ENCODE measurements at regions not wholly inside any gene's neighbourhood (a gene's known extent, or its start where the extent isn't known, plus 50 kb on each side); places are given as distances from the start of the nearest gene placed in this dataset.

GRCh38 chr12:19681007-19681406 lies 241.7 kb downstream of the AEBP2 start:
- TF ChIP-seq, protein P1, sequence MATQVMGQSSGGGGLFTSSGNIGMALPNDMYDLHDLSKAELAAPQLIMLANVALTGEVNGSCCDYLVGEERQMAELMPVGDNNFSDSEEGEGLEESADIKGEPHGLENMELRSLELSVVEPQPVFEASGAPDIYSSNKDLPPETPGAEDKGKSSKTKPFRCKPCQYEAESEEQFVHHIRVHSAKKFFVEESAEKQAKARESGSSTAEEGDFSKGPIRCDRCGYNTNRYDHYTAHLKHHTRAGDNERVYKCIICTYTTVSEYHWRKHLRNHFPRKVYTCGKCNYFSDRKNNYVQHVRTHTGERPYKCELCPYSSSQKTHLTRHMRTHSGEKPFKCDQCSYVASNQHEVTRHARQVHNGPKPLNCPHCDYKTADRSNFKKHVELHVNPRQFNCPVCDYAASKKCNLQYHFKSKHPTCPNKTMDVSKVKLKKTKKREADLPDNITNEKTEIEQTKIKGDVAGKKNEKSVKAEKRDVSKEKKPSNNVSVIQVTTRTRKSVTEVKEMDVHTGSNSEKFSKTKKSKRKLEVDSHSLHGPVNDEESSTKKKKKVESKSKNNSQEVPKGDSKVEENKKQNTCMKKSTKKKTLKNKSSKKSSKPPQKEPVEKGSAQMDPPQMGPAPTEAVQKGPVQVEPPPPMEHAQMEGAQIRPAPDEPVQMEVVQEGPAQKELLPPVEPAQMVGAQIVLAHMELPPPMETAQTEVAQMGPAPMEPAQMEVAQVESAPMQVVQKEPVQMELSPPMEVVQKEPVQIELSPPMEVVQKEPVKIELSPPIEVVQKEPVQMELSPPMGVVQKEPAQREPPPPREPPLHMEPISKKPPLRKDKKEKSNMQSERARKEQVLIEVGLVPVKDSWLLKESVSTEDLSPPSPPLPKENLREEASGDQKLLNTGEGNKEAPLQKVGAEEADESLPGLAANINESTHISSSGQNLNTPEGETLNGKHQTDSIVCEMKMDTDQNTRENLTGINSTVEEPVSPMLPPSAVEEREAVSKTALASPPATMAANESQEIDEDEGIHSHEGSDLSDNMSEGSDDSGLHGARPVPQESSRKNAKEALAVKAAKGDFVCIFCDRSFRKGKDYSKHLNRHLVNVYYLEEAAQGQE (IDR thresholded peaks at IDR 0.05; ENCODE audit: low read depth), result no peak
- TF ChIP-seq ZBTB7A (IDR thresholded peaks at IDR 0.05; ENCODE audit: low read depth), result no peak
- no peak for TF ChIP-seq TEAD4 (IDR thresholded peaks at IDR 0.05)
- no peak for TF ChIP-seq TCF12 (IDR thresholded peaks at IDR 0.05; ENCODE audit: low read depth)
- no peak for TF ChIP-seq FOXM1 (IDR thresholded peaks at IDR 0.05; ENCODE audit: borderline replicate concordance, low read depth)
- TF ChIP-seq EGR1 (IDR thresholded peaks at IDR 0.05), result no peak
- no peak for TF ChIP-seq MAX (IDR thresholded peaks at IDR 0.05)
- TF ChIP-seq CREB1 (IDR thresholded peaks at IDR 0.05; ENCODE audit: low read depth), result no peak
- TF ChIP-seq RAD21 (IDR thresholded peaks at IDR 0.05; ENCODE audit: low read depth), result no peak
- no peak for TF ChIP-seq YY1 (IDR thresholded peaks at IDR 0.05; ENCODE audit: low read depth)
- TF ChIP-seq NFIC (IDR thresholded peaks at IDR 0.05), result no peak; the same call in 1 of the 2 replicates
- TF ChIP-seq, protein P2, sequence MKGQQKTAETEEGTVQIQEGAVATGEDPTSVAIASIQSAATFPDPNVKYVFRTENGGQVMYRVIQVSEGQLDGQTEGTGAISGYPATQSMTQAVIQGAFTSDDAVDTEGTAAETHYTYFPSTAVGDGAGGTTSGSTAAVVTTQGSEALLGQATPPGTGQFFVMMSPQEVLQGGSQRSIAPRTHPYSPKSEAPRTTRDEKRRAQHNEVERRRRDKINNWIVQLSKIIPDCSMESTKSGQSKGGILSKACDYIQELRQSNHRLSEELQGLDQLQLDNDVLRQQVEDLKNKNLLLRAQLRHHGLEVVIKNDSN (IDR thresholded peaks at IDR 0.05), result no peak
- no peak for TF ChIP-seq EP300 (IDR thresholded peaks at IDR 0.05; ENCODE audit: borderline replicate concordance)
- no peak for TF ChIP-seq CEBPB (IDR thresholded peaks at IDR 0.05)
- TF ChIP-seq TAF1 (IDR thresholded peaks at IDR 0.05; ENCODE audit: low read depth), result no peak

DNA sequence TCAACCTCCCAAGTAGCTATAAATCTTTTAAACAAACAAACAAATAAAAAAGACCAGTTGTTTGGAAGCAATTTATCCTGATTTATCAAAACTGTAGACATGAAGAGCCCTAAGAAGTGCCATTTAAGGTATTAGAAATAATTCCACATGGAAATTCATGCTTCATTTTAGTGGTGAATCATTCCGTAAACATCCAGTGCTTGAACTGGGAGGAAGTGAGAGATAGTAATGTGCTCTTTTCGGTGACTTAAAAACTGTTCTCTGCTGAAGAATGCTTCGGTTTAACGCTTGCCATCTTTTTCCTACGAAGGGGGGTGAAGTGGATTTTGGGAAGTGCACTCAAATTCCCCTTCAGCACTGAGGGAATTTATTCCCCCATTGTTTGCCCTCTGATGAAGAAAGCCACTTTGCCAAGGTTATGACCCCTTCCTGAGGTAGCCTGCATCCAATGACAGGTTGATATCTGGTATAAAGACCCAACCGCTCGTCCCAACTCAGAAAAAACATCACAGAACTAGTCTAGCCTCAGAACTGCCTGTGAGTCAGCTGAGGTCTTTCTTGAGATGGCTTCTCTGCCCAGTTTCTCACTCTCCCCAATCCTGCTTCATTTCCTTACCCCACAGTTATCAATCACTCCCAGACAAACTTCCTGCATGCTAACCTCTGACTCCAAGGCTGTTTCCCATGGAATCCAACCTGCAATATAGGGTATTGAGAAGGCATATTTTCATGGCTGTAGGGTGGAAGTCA lies 244.1 kb downstream of the AEBP2 start:
- TF ChIP-seq NFIC (IDR thresholded peaks at IDR 0.05) (no peak), YY1 (IDR thresholded peaks at IDR 0.05; ENCODE audit: low read depth) (no peak), MAX (IDR thresholded peaks at IDR 0.05) (no peak), TAF1 (IDR thresholded peaks at IDR 0.05; ENCODE audit: low read depth) (no peak), ZBTB7A (IDR thresholded peaks at IDR 0.05; ENCODE audit: low read depth) (no peak), CREB1 (IDR thresholded peaks at IDR 0.05; ENCODE audit: low read depth) (no peak)
- TF ChIP-seq, protein P2 (IDR thresholded peaks at IDR 0.05), result no peak

DNA sequence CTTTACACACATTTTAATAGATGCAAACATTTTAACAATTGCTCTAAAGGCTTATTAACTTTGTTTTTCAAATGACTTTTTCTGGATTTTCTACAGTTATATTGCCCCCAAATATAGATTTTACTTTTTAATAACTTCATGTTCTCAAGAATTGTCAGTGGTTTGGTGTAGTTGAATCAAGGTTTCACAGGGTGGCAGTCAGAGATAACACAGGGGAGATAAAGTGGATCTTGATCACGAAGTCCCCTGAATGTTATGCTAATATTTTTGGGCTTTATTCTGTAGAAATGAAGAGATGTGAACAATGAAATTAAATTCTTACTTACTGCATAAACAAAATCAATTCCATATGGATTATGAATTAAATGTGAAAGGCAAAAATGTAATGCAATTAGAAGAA lies 248.1 kb downstream of the AEBP2 start:
- TF ChIP-seq RAD21 (IDR thresholded peaks at IDR 0.05; ENCODE audit: low read depth), result peak; percentile 11; the same call in 1 of the 2 replicates
- no peak for TF ChIP-seq EGR1 (IDR thresholded peaks at IDR 0.05)
- TF ChIP-seq MAX (IDR thresholded peaks at IDR 0.05), result no peak

GRCh38 chr12:19688532-19688931 lies 249.2 kb downstream of the AEBP2 start:
- TF ChIP-seq MAX (IDR thresholded peaks at IDR 0.05), result no peak
- TF ChIP-seq NFIC (IDR thresholded peaks at IDR 0.05), result peak; percentile 56; the same call in 1 of the 2 replicates

DNA sequence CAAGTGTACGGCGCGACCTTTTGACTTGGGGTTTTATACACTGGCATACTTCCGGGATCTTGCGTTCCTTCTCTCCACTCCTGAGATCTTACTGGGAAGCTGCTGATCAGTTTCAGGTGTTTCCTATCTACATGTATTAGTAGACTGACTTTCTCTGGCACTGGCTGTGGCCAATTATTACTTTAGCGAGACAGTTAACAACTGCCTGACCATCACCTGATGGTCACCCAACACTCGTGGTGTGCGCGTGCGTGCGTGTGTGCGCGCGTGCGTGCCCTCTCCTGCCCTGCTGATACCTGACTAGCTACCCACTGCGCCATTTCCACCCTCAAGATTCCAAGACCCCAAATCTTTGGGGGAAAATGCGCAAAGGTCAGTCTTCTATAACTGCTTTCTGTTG lies 249.9 kb downstream of the AEBP2 start:
- TF ChIP-seq TCF12 (IDR thresholded peaks at IDR 0.05; ENCODE audit: low read depth) (no peak), EP300 (IDR thresholded peaks at IDR 0.05; ENCODE audit: borderline replicate concordance) (no peak)
- TF ChIP-seq, protein P1 (IDR thresholded peaks at IDR 0.05; ENCODE audit: low read depth), result no peak

- TF ChIP-seq, protein P1 (IDR thresholded peaks at IDR 0.05; ENCODE audit: low read depth), result no peak
- peak; percentile 67; the same call in 1 of the 2 replicates for TF ChIP-seq FOXM1 (IDR thresholded peaks at IDR 0.05; ENCODE audit: borderline replicate concordance, low read depth)
- TF ChIP-seq MAX (IDR thresholded peaks at IDR 0.05), result peak; percentile 87
- peak; percentile 85 for TF ChIP-seq TEAD4 (IDR thresholded peaks at IDR 0.05)
- TF ChIP-seq, protein P2 (IDR thresholded peaks at IDR 0.05), result peak; percentile 85
- peak; percentile 76 for TF ChIP-seq CREB1 (IDR thresholded peaks at IDR 0.05; ENCODE audit: low read depth)
- peak; percentile 85 for TF ChIP-seq EP300 (IDR thresholded peaks at IDR 0.05; ENCODE audit: borderline replicate concordance)
- no peak for TF ChIP-seq TAF1 (IDR thresholded peaks at IDR 0.05; ENCODE audit: low read depth)
- 0 out of 2 replicates have a peak, but pooled peaks have one; percentile 29 for TF ChIP-seq YY1 (IDR thresholded peaks at IDR 0.05; ENCODE audit: low read depth)
- TF ChIP-seq TCF12 (IDR thresholded peaks at IDR 0.05; ENCODE audit: low read depth), result peak; percentile 90
- TF ChIP-seq CEBPB (IDR thresholded peaks at IDR 0.05), result peak; percentile 44; the same call in 1 of the 2 replicates
- peak; percentile 98 for TF ChIP-seq NFIC (IDR thresholded peaks at IDR 0.05)
- TF ChIP-seq ZBTB7A (IDR thresholded peaks at IDR 0.05; ENCODE audit: low read depth), result 0 out of 2 replicates have a peak, but pooled peaks have one; percentile 21
- TF ChIP-seq RAD21 (IDR thresholded peaks at IDR 0.05; ENCODE audit: low read depth), result peak; percentile 24
- no peak for TF ChIP-seq EGR1 (IDR thresholded peaks at IDR 0.05)
These were observed 250.6 kb downstream of the AEBP2 start for GRCh38 chr12:19689801-19690472.
